ENCODE measurements at regions not wholly inside any gene's neighbourhood (a gene's known extent, or its start where the extent isn't known, plus 50 kb on each side); places are given as distances from the start of the nearest gene placed in this dataset.
"Not testable (repeated sequence)": the region's sequence is repeated elsewhere in the genome, so short reads cannot be mapped to it uniquely, and the experiment has no call there.

GRCh38 chr1:53399370-53400133 lies 59.6 kb upstream of the DMRTB1 start:
- DNase-seq (ENCODE audit: low read depth in 2 of 2) = not testable (repeated sequence)

- no peak for DNase-seq (ENCODE audit: low read depth in 2 of 2)
Measured at GRCh38 chr1:53400761-53401674, 58.2 kb upstream of the DMRTB1 start.

GRCh38 chr1:53401813-53402745 lies 57.1 kb upstream of the DMRTB1 start:
- no peak for DNase-seq (ENCODE audit: low read depth in 2 of 2)

- no peak for DNase-seq (ENCODE audit: low read depth in 2 of 2)
Measured at GRCh38 chr1:53402891-53403655, 56.1 kb upstream of the DMRTB1 start.

- DNase-seq (ENCODE audit: low read depth in 2 of 2) = no peak
Measured at GRCh38 chr1:53405737-53406136, 53.5 kb upstream of the DMRTB1 start.

GRCh38 chr1:53406551-53407235 lies 52.5 kb upstream of the DMRTB1 start:
- DNase-seq (ENCODE audit: low read depth in 2 of 2) = no peak

GRCh38 chr1:53408013-53408754 lies 51.0 kb upstream of the DMRTB1 start:
- no peak for DNase-seq (ENCODE audit: low read depth in 2 of 2)

GRCh38 chr1:53408755-53409129 lies 50.5 kb upstream of the DMRTB1 start:
- no peak for DNase-seq (ENCODE audit: low read depth in 2 of 2)

- no peak for DNase-seq (ENCODE audit: low read depth in 2 of 2)
Measured at GRCh38 chr1:53409233-53409632, 50.0 kb upstream of the DMRTB1 start.

Measured in activated CD8-positive, alpha-beta memory T cell treated with anti-CD3 and anti-CD28 coated beads for 4 hours (primary cell).